Fibroblast of the aortic adventitia (primary cell): ENCODE measurements at regions not wholly inside any gene's neighbourhood (a gene's known extent, or its start where the extent isn't known, plus 50 kb on each side); places are given as distances from the start of the nearest gene placed in this dataset.
"Not testable (repeated sequence)": the region's sequence is repeated elsewhere in the genome, so short reads cannot be mapped to it uniquely, and the experiment has no call there.

Experiments used
- DNase-seq: peaks from one replicate; pipeline ENCODE4 v3.0.0-alpha.2; 2010; ENCODE audit warnings: low read depth
- H3K4me3 ChIP-seq: 2 replicates; pipeline ENCODE4 v1.5.1; 2011; ENCODE audit warnings: low read depth, mild to moderate bottlenecking, control low read depth, low read length, moderate library complexity
- CTCF ChIP-seq: IDR thresholded peaks from 2 replicates; pipeline ENCODE4 v1.5.1; 2011; ENCODE audit warnings: mild to moderate bottlenecking, low read length, control low read depth, inconsistent platforms; ENCODE audit not compliant: insufficient read depth

GRCh38 chr6:131476362-131476761 is 96.7 kb upstream of the ARG1 start:
- DNase-seq, result no peak
- no peak for TF ChIP-seq CTCF
- no peak overlapping the region for H3K4me3 ChIP-seq

GRCh38 chr6:131478740-131479211 is 94.2 kb upstream of the ARG1 start:
- DNase-seq, H3K4me3 ChIP-seq: not testable (repeated sequence)

- TF ChIP-seq CTCF, result no peak
- DNase-seq, result no peak
- no peak overlapping the region for H3K4me3 ChIP-seq
Observed at GRCh38 chr6:131486608-131487007, 86.4 kb upstream of the ARG1 start.

GRCh38 chr6:131488780-131489179 is 84.2 kb upstream of the ARG1 start:
- DNase-seq, result no peak
- no peak overlapping the region for H3K4me3 ChIP-seq
- TF ChIP-seq CTCF, result no peak

GRCh38 chr6:131490441-131490840 is 82.6 kb upstream of the ARG1 start:
- H3K4me3 ChIP-seq, result no peak overlapping the region
- no peak for TF ChIP-seq CTCF
- no peak for DNase-seq

- TF ChIP-seq CTCF, result no peak
- no peak overlapping the region for H3K4me3 ChIP-seq
- no peak for DNase-seq
Observed at GRCh38 chr6:131492932-131493573, 80.0 kb upstream of the ARG1 start.

GRCh38 chr6:131504387-131504786 is 68.6 kb upstream of the ARG1 start:
- not testable (repeated sequence) for DNase-seq, H3K4me3 ChIP-seq

GRCh38 chr6:131510094-131510493 is 62.9 kb upstream of the ARG1 start:
- H3K4me3 ChIP-seq, result no peak overlapping the region
- no peak for TF ChIP-seq CTCF
- DNase-seq, result no peak
